Activated B cell treated with CpG ODN at 0.5 μM for 24 hours (primary cell): ENCODE measurements at regions not wholly inside any gene's neighbourhood (a gene's known extent, or its start where the extent isn't known, plus 50 kb on each side); places are given as distances from the start of the nearest gene placed in this dataset.

ENCODE experiments used
- ATAC-seq: fragments of 200-7000 bp; cut with Tn5 transposase; one replicate; pipeline ENCODE4 v1.10.0; 2021; ENCODE audit warnings: low read depth, mild to moderate bottlenecking, moderate library complexity
- CTCF ChIA-PET: fragments of 350-600 bp; sonication (Branson Sonifier 250); formaldehyde crosslinking; loops from one replicate; lab custom pipeline; 2021; ENCODE audit warnings: antibody characterized with exemption; lab: Charles Lee
- POLR2A ChIA-PET: fragments of 350-600 bp; sonication (Branson Sonifier 250); formaldehyde crosslinking; loops from one replicate; lab custom pipeline; 2021; ENCODE audit warnings: antibody characterized with exemption; lab: Charles Lee
- DNase-seq: peaks from one replicate; pipeline ENCODE4 v3.0.0; 2022
- H3K27ac Mint-ChIP-seq: one replicate; pipeline ENCODE4 v1.8.0; 2020; ENCODE audit warnings: mixed read lengths
- H3K27me3 Mint-ChIP-seq: one replicate; pipeline ENCODE4 v1.8.0; 2021; ENCODE audit warnings: mixed read lengths
- H3K36me3 Mint-ChIP-seq: one replicate; pipeline ENCODE4 v1.8.0; 2021; ENCODE audit warnings: low read depth, mixed read lengths
- H3K4me1 Mint-ChIP-seq: one replicate; pipeline ENCODE4 v1.8.0; 2021; ENCODE audit warnings: mixed read lengths
- H3K4me3 Mint-ChIP-seq: one replicate; pipeline ENCODE4 v1.8.0; 2020; ENCODE audit warnings: mild to moderate bottlenecking, mixed read lengths
- H3K9me3 Mint-ChIP-seq: one replicate; pipeline ENCODE4 v1.8.0; 2020; ENCODE audit warnings: mixed read lengths
- intact Hi-C: fragments of 100-400 bp; cut with micrococcal nuclease; formaldehyde crosslinking; loops from one replicate; pipeline ENCODE4 v1.15.1; 2024
- TF ChIP-seq, protein P1 (sequence below): fragments of 200-600 bp; IDR thresholded peaks from one replicate; pipeline ENCODE4 v1.8.0; 2022; ENCODE audit warnings: antibody characterized with exemption, mild to moderate bottlenecking

DNA sequence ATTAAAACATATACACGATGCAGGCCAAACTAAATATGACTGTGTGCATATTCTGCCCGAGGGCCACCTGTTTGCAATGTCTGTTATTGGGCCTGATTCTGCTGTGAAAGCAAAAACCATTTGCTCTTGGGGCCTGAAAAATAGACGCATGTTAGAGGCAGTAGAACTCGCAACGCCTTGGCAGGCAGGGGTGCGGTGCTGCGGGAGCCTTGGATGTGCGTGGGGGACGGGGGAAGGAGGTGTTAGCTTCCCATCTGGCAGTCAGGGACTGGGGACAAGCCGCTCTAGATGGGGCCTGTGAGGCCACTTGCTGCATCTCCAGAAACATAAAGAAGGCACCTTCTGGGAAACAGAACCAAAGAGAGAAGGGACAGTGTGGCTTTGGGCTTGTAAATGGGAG is 216.3 kb downstream of the PHETA1 start:
- ChIA-PET CTCF (no interaction called here), POLR2A (no interaction called here)
- peaks cover 5% of the 10 kb centered on the region for H3K9me3 Mint-ChIP-seq
- H3K4me1 Mint-ChIP-seq = no peaks in the 10 kb centered on the region
- intact Hi-C loops = no loop called here
- no peaks in the 10 kb centered on the region for H3K36me3 Mint-ChIP-seq
- peaks cover 16% of the 10 kb centered on the region for H3K27me3 Mint-ChIP-seq
- no peak overlapping the region for H3K4me3 Mint-ChIP-seq
- TF ChIP-seq, protein P1, sequence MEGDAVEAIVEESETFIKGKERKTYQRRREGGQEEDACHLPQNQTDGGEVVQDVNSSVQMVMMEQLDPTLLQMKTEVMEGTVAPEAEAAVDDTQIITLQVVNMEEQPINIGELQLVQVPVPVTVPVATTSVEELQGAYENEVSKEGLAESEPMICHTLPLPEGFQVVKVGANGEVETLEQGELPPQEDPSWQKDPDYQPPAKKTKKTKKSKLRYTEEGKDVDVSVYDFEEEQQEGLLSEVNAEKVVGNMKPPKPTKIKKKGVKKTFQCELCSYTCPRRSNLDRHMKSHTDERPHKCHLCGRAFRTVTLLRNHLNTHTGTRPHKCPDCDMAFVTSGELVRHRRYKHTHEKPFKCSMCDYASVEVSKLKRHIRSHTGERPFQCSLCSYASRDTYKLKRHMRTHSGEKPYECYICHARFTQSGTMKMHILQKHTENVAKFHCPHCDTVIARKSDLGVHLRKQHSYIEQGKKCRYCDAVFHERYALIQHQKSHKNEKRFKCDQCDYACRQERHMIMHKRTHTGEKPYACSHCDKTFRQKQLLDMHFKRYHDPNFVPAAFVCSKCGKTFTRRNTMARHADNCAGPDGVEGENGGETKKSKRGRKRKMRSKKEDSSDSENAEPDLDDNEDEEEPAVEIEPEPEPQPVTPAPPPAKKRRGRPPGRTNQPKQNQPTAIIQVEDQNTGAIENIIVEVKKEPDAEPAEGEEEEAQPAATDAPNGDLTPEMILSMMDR = no peak
- DNase-seq = no peak
- H3K27ac Mint-ChIP-seq = no peak overlapping the region
- ATAC-seq = no peak

DNA sequence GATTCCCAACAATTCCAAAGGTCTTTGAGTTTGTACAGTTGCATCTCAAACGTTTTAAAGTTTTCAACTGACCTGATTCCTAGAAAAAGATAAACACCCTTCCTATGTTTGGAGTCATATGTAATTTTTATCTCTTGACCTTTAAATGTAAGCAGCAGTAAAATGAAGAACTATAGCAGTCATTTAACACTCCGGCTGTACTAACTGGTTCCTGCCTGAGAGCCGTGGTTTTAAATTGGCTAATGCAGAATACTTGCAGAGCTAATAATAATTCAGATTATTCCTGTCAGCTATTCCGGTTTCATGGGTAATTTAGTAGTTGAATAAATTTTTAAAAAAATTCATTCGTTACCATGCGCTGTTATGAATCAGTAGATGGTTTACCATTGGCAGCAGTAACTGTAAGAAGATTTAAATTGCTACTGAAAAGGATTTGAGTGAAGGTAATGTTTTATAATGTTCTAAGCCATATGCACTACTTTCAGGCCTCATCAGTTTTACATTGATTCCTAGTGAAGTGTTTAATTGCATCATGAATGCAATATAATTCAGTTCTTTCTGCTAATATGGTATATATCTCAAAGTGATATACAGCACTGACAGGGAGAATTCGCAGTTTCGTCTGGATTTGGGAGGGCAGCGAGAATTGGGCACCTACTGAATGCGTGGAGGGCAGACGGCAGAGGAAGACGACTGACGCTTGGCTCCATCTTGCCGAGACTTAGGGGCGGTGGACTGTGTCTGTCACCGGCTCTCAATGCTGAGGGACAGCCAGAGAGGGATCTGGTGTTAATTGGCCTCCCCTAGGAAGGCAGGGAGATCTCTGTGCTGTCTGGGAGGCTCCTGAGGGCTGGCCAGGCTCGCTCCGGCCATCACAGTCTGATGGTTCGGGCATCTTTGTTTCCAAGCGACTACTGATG is 217.7 kb downstream of the PHETA1 start:
- no peak for DNase-seq
- Mint-ChIP-seq H3K4me1 (no peaks in the 10 kb centered on the region), H3K27me3 (peaks cover 18% of the 10 kb centered on the region), H3K4me3 (no peak overlapping the region), H3K36me3 (no peaks in the 10 kb centered on the region), H3K9me3 (peaks cover 5% of the 10 kb centered on the region), H3K27ac (no peak overlapping the region)
- ChIA-PET POLR2A (no interaction called here), CTCF (no interaction called here)
- TF ChIP-seq, protein P1 = no peak
- intact Hi-C loops = no loop called here
- no peak for ATAC-seq

DNA sequence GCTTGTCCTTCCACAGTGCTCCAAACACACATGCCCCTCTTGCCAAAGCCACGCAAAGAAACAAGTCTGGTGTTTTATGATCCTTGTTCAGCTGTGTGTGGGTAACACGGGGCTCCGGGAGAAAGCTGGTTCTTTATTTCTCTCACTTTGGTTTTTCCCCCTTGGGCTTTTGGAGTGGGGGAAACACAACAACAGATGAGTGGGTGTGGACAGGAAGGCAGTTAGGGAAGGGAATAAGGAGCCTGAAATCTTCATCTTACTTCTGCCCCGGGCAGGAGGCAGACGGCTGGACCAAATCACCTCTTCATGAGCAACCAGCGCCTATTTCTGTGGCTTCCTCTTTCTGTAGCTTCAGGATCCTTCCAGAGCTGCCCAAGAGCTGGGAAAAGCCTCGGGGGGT is 218.5 kb downstream of the PHETA1 start:
- TF ChIP-seq, protein P1 = no peak
- ChIA-PET CTCF (no interaction called here), POLR2A (no interaction called here)
- H3K9me3 Mint-ChIP-seq = peaks cover 5% of the 10 kb centered on the region
- H3K27me3 Mint-ChIP-seq = peaks cover 18% of the 10 kb centered on the region
- DNase-seq = no peak
- no peak overlapping the region for H3K4me3 Mint-ChIP-seq
- no peaks in the 10 kb centered on the region for H3K4me1 Mint-ChIP-seq
- intact Hi-C loops = no loop called here
- H3K27ac Mint-ChIP-seq = no peak overlapping the region
- H3K36me3 Mint-ChIP-seq = no peaks in the 10 kb centered on the region
- no peak for ATAC-seq

DNA sequence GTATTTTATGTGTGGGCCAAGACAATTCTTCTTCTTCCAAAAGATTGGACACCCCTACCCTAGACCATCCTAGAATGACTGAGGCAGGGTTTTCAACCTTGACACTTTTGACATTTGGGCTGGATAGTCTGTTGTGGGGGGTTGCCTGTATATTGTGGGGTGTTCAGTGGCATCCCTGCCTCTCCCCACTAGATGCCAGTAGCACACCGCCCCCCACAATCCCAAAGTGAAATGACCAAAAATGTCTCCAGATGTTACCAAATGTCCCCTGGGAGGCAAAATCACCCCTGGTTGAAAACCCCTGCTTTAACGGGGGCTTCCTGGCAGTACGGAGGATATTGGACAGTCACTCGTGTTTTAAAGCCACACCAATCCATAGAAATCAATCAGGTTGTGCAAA is 219.6 kb downstream of the PHETA1 start:
- Mint-ChIP-seq H3K27ac (no peak overlapping the region), H3K27me3 (peaks cover 18% of the 10 kb centered on the region), H3K4me1 (no peaks in the 10 kb centered on the region), H3K9me3 (peaks cover 5% of the 10 kb centered on the region), H3K36me3 (no peaks in the 10 kb centered on the region), H3K4me3 (no peak overlapping the region)
- ChIA-PET POLR2A (no interaction called here), CTCF (no interaction called here)
- DNase-seq (no peak), ATAC-seq (no peak)
- intact Hi-C loops = no loop called here
- TF ChIP-seq, protein P1 = no peak

DNA sequence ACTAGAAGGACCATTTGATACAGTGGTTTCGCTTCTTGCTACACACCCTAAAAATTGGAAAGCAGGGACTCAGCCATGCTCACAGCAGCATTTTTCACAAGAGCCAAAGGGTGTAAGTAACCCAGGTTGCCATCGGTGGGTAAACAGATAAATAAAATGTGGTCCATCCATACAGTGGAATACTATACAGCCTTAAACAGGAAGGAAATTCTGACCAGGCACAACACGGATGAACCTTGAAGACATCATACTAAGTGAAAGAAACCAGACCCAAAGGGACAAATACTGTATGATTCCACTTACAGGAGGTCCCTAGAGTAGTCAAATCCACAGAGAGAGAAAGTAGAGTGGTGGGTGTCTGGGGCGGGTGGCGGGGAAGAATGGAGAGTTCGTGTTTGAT is 220.9 kb downstream of the PHETA1 start:
- Mint-ChIP-seq H3K36me3 (no peaks in the 10 kb centered on the region), H3K4me1 (no peaks in the 10 kb centered on the region), H3K9me3 (peaks cover 5% of the 10 kb centered on the region), H3K27me3 (peaks cover 18% of the 10 kb centered on the region), H3K27ac (no peak overlapping the region), H3K4me3 (no peak overlapping the region)
- POLR2A ChIA-PET = no interaction called here
- TF ChIP-seq, protein P1 = no peak
- DNase-seq = no peak
- intact Hi-C loops = no loop called here
- CTCF ChIA-PET = no interaction called here
- no peak for ATAC-seq
